ENCODE measurements at regions not wholly inside any gene's neighbourhood (a gene's known extent, or its start where the extent isn't known, plus 50 kb on each side); places are given as distances from the start of the nearest gene placed in this dataset.
"Not testable (repeated sequence)": the region's sequence is repeated elsewhere in the genome, so short reads cannot be mapped to it uniquely, and the experiment has no call there.

DNA sequence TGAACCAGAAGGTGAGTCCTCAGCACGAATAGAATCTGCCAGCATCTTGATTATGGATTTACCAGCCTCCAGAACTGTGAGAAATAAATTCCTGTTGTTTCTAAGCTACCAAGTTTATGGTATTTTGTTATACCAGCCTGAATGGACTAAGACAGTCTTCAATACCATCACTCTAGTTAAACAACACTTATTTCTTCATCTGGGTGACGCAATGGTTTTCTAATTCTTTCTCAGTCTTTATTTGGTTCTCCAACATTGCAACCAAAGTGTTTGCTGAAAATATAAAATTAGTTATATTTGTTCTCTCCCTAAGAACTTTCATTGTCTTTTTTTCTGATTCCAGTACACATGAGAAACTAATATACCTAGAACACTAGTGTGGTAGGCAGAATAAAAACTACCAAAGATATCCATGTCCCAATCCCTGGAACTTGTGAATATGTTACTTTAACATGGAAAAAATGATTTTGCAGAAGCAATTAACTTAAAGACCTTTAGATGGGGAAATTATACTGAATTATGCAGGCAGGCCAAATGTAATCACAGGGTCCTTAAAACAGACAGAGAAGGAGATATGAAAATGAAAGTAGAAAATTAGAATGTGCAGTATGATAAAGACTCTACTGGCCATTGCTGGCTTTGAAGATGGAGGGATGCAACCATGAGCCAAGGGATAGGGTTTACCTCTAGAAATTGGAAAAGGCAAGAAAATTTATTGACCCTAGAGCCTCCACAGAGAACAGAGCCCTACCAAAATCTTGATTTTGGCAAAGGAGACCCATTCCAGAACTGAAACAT is 1115.1 kb downstream of the PLA2G4A start:
- in situ Hi-C loops (cut with HindIII; ENCODE audit: low pct_unique_long_range_greater_than_20kb, low sequenced_read_pairs), result no loop called here
- no peak for DNase-seq (ENCODE audit: low read depth, low spot score)

- DNase-seq (ENCODE audit: low read depth, low spot score); in situ Hi-C loops (cut with HindIII; ENCODE audit: low pct_unique_long_range_greater_than_20kb, low sequenced_read_pairs): not testable (repeated sequence)
Observed at GRCh38 chr1:187946661-187947060, 1117.9 kb downstream of the PLA2G4A start.

GRCh38 chr1:187947359-187947758 is 1118.6 kb downstream of the PLA2G4A start:
- in situ Hi-C loops (cut with HindIII; ENCODE audit: low pct_unique_long_range_greater_than_20kb, low sequenced_read_pairs), result no loop called here
- DNase-seq (ENCODE audit: low read depth, low spot score), result no peak

DNA sequence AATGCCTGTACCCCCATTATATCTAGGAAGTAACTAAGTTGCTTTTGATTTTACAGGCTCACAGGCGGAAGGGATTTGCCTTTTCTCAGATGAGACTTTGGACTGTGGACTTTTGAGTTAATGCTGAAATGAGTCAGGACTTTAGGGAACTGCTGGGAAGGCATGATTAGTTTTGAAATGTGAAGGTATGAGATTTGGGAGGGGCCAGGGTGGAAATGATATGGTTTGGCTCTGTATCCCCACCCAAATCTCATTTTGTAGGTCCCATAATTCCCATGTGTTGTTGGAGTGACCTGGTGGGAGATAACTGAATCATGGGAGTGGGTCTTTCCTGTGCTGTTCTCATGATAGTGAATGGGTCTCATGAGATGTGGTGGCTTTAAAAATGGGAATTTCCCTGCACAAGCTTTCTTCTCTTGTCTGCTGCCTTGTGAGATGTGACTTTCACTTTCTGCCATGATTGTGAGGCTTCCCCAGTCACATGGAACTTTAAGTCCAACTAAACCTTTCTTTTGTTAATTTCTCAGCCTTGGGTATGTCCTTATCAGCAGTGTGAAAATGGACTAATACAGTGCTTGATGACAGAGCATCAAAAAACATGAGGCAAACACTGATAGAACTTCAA is 1119.5 kb downstream of the PLA2G4A start:
- in situ Hi-C loops (cut with HindIII; ENCODE audit: low pct_unique_long_range_greater_than_20kb, low sequenced_read_pairs), result no loop called here
- DNase-seq (ENCODE audit: low read depth, low spot score), result no peak

DNA sequence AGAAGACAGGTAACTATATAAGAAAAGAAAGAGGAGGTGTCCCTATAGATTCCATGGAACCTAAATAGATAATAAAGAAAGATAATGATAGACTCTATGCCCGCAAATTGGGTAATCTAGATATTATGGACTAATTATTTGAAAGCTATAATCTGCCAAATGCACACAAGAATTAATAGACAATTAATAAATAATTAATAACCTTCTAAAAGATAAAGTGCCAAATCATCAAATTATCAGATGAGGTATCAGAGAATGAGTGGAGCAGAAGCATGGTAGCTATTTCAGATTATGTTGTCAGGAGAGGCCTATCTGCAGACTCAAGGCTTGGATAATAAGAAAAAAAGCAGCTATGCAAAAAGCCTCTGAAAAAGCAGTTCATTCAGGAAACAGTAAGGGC is 1120.8 kb downstream of the PLA2G4A start:
- DNase-seq (ENCODE audit: low read depth, low spot score), result no peak
- in situ Hi-C loops (cut with HindIII; ENCODE audit: low pct_unique_long_range_greater_than_20kb, low sequenced_read_pairs), result no loop called here

DNA sequence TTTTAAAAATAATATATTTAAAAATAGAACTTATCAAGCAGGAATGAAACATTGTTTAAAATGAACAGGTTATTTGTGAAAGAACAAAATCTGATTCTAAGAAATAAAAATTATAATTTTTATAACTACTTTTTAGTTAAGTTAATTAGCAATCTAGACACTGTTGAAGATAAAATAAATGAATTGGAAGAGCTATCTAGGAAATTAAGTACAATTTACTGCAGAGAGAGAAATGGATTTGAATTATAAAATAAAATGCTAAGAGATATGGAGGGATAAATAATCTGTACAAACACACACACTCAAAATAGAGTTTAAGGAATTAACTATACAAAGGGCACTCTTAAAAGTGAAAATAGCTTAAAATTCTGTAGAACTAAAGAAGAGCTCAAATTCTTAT is 1123.1 kb downstream of the PLA2G4A start:
- DNase-seq (ENCODE audit: low read depth, low spot score), result no peak
- in situ Hi-C loops (cut with HindIII; ENCODE audit: low pct_unique_long_range_greater_than_20kb, low sequenced_read_pairs), result no loop called here

- in situ Hi-C loops (cut with HindIII; ENCODE audit: low pct_unique_long_range_greater_than_20kb, low sequenced_read_pairs), result no loop called here
- no peak for DNase-seq (ENCODE audit: low read depth, low spot score)
Observed at GRCh38 chr1:187952446-187952845, 1123.7 kb downstream of the PLA2G4A start.

DNA sequence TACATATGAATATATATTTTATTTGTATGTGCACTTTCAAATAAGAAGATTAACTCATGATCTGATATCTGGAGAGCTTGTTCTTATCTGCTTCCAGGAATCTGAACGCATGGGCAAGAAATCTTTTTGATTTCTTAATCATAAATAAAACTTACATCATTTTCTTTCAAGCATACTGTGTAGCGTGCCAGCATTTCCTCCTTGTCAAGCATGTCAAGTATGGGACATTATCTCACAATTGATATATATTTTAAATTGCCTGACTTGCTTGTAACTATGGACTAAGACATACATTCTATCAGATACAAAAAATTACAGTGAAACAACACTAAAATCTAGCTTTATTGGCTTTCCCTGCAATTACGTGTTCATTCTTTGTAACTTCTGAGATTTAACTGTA is 1128.2 kb downstream of the PLA2G4A start:
- no peak for DNase-seq (ENCODE audit: low read depth, low spot score)
- in situ Hi-C loops (cut with HindIII; ENCODE audit: low pct_unique_long_range_greater_than_20kb, low sequenced_read_pairs), result no loop called here

DNA sequence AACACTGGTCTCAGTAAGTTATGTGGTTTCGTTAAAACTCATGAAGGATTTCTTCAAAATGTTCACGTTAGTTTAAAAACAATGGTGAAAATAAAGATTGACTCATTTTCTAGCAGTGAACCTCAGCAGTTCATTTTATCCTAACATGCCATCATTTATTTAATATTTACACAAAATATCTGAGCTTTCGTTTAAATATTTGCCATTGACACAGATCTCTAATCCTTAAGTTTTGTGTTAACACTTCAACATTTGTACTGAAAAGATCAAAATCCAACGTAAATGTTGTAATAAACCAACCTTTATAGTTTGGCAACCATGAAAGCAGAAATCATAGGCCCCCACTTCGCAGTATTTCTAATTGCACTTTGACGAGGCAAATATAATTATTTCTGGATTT is 1129.5 kb downstream of the PLA2G4A start:
- in situ Hi-C loops (cut with HindIII; ENCODE audit: low pct_unique_long_range_greater_than_20kb, low sequenced_read_pairs), result no loop called here
- DNase-seq (ENCODE audit: low read depth, low spot score), result no peak

- no peak for DNase-seq (ENCODE audit: low read depth, low spot score)
- in situ Hi-C loops (cut with HindIII; ENCODE audit: low pct_unique_long_range_greater_than_20kb, low sequenced_read_pairs), result no loop called here
Observed at GRCh38 chr1:187959062-187959461, 1130.3 kb downstream of the PLA2G4A start.

DNA sequence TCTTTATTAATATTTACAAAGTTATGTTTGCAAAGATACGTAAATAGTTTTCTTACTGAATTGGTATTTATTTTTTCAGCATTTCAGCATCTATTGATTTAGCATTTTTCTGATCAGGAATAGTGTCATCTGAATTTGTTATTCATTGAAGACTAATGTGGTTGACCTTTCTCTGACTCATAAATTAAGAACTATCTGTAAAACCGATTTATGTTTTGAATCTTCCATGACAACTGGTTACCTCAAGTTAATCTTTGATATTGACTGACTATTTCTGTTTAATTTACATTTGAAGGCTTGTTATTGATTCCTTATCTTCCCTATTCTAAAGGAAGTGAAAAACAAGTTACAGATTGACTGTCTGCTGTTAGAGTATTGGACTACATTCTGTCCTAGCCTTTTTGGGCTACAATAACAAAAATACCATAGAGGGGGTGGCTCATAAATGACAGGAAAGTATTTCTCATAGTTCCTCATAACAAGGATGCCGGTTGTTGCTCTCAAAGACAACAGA is 1131.4 kb downstream of the PLA2G4A start:
- in situ Hi-C loops (cut with HindIII; ENCODE audit: low pct_unique_long_range_greater_than_20kb, low sequenced_read_pairs), result no loop called here
- DNase-seq (ENCODE audit: low read depth, low spot score), result no peak

- in situ Hi-C loops (cut with HindIII; ENCODE audit: low pct_unique_long_range_greater_than_20kb, low sequenced_read_pairs), result no loop called here
- no peak for DNase-seq (ENCODE audit: low read depth, low spot score)
Observed at GRCh38 chr1:187961895-187962294, 1133.1 kb downstream of the PLA2G4A start.

DNA sequence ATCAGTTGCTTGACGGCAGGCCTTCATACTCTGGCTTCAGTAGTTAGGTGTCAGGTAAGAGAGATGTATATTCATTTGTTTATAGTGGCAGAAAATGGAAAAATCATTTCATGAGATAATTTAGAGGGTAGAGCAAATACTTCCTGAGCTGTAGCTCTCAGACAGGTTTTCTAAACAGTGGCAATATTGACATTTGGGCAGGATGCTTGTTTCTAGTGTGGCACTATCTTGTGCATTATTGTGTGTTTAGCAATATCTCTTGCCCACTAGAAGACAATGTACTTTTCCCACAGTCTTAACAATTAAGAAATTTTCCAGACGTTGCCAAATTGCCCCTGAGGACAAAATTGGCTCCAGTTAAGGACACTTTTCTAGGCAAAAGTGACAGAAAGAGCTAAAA is 1143.1 kb downstream of the PLA2G4A start:
- in situ Hi-C loops (cut with HindIII; ENCODE audit: low pct_unique_long_range_greater_than_20kb, low sequenced_read_pairs), result no loop called here
- DNase-seq (ENCODE audit: low read depth, low spot score), result no peak

DNA sequence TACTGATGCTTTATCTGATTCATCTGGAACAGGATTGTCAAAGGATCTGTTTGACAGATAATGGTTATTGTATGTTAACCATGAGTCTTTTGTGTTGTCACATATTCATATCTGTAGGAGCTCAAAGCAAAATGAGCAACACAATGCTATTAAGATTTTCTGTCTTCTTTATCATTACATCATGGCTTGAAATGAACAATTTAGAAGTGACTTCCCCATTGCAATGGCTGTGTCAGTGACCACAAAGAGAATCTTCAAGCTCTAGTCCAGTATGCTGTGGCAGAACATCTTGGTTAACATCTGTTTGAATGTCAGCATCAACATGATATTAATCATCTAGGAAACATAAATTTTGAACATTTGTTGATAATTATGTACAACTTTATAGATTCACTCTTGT is 1148.5 kb downstream of the PLA2G4A start:
- in situ Hi-C loops (cut with HindIII; ENCODE audit: low pct_unique_long_range_greater_than_20kb, low sequenced_read_pairs), result no loop called here
- no peak for DNase-seq (ENCODE audit: low read depth, low spot score)

GRCh38 chr1:187985145-187985896 is 1156.6 kb downstream of the PLA2G4A start:
- no peak for DNase-seq (ENCODE audit: low read depth, low spot score)
- in situ Hi-C loops (cut with HindIII; ENCODE audit: low pct_unique_long_range_greater_than_20kb, low sequenced_read_pairs), result no loop called here

DNA sequence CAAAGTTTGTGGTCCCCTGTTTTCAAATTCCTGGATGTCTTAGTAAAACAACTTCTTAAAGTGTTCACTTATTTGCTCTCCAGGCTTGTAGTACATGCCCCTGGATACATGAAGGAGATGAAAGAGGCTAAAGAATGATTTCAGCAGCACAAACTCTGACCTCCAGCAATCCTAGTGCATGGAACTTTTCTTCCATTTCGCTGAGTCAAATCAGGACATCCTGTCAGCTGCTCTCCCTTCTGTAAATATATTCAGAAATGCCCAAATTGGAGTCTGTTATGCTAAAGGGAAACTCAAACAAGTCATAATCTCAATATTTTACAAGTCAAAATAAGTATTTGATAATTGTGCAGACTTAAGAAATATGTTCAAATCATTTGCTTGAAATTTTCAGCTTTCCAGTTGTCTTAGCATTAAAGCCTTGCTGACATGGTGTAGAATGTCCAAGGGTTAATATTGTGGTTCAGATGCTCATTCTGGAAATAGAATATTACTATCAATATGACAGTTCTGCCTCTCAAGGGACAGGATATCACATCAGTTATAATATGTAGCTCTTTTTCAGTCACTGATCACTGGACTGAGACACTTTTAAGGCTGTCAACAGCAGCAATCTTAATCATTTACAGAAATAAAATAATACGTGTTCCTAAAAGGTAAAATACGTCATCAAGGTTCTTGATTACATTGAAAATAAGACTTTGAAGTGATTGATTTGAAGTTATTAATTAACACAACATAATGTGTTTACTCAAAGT is 1157.3 kb downstream of the PLA2G4A start:
- in situ Hi-C loops (cut with HindIII; ENCODE audit: low pct_unique_long_range_greater_than_20kb, low sequenced_read_pairs), result no loop called here
- DNase-seq (ENCODE audit: low read depth, low spot score), result peak; percentile 14

DNA sequence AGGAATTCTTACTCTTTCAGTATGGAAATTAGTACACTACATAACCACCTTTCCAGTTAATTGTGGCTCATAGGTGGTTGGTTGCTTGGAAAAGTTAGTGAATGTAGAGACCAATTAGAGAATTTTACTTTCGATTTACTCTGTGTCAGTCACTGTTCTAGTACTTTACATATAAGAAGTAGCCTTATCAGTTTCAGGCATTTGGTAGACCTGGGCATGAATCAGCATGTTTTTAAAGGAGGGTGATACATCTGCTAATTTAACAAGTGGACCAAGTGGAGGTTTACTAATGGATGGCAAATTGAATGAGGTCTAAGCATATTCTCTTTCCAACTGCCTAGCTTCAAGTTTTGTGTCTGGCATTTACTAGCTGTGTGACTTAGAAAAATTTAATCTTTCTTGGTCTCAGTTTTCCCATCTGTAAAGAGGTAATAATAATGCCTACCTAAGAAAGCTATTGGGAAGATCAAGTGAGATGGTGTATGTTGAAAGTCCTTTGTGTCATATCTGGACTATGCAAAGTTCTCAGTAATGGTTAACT is 1158.6 kb downstream of the PLA2G4A start:
- in situ Hi-C loops (cut with HindIII; ENCODE audit: low pct_unique_long_range_greater_than_20kb, low sequenced_read_pairs), result no loop called here
- no peak for DNase-seq (ENCODE audit: low read depth, low spot score)

DNA sequence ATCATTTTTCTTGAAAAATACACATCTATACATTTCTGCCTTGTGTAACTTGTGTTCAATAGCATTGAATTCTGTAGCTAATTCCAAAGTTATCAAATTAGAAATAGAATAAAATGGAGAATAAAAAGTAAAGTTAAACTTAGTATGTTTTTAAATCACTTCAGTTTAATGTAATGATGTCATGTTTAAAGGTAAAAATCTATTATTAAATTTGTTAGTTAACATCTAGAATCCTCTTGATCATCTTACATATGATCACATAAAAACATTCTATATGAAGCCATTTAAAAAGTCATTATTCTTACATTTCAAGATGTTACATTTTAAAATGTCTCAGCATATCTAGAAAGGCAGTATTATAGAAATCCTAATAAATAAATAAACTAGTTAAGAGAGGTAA is 1163.2 kb downstream of the PLA2G4A start:
- DNase-seq (ENCODE audit: low read depth, low spot score), result no peak

More for the DNA sequence above, 1163.2 kb downstream of the PLA2G4A start:
- in situ Hi-C loops (cut with HindIII; ENCODE audit: low pct_unique_long_range_greater_than_20kb, low sequenced_read_pairs), result no loop called here

Measured in SK-MEL-5 (cell line).